ENCODE measurements at regions not wholly inside any gene's neighbourhood (a gene's known extent, or its start where the extent isn't known, plus 50 kb on each side); places are given as distances from the start of the nearest gene placed in this dataset.
"Not testable (repeated sequence)": the region's sequence is repeated elsewhere in the genome, so short reads cannot be mapped to it uniquely, and the experiment has no call there.

- H3K27me3 Mint-ChIP-seq = no peaks in the 10 kb centered on the region
- H3K9me3 Mint-ChIP-seq = no peaks in the 10 kb centered on the region
- DNase-seq = no peak
- H3K27ac Mint-ChIP-seq = no peak overlapping the region
- CTCF ChIA-PET = interaction anchor here (0.7 kb wide), 1 partner anchor 19 kb away, joined by 3 read pairs; no protein-coding TSS in a partner anchor
- H3K36me3 Mint-ChIP-seq (ENCODE audit: low read depth) = no peaks in the 10 kb centered on the region
- H3K4me3 Mint-ChIP-seq = no peak overlapping the region
- no peaks in the 10 kb centered on the region for H3K4me1 Mint-ChIP-seq
- POLR2A ChIA-PET = no interaction called here
These were observed 63.1 kb downstream of the MATN1 start for GRCh38 chr1:30660241-30660640.

DNA sequence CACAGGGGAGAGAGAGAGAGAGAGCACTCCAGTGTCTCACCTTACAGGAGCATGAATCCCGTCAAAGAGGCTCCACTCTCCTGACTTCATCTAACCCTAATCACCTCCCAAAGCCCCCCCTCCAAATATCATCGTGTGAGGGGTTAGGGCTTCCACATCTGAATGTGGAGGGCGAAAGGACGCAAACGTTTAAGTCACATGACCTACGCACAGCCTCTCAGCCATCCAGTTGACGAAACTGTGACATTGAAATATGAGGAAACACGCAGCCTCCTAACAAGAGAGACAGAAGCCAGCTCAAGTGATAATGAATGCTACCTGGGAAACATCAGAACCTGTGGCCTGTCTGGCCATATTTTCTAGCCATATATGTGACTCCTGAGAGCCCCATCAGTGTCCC is 63.7 kb downstream of the MATN1 start:
- H3K27me3 Mint-ChIP-seq = no peaks in the 10 kb centered on the region
- H3K4me1 Mint-ChIP-seq = no peaks in the 10 kb centered on the region
- no peak for DNase-seq
- H3K27ac Mint-ChIP-seq = no peak overlapping the region
- H3K9me3 Mint-ChIP-seq = no peaks in the 10 kb centered on the region
- POLR2A ChIA-PET = no interaction called here
- peaks cover 1% of the 10 kb centered on the region for H3K36me3 Mint-ChIP-seq (ENCODE audit: low read depth)
- CTCF ChIA-PET = no interaction called here
- no peak overlapping the region for H3K4me3 Mint-ChIP-seq

DNA sequence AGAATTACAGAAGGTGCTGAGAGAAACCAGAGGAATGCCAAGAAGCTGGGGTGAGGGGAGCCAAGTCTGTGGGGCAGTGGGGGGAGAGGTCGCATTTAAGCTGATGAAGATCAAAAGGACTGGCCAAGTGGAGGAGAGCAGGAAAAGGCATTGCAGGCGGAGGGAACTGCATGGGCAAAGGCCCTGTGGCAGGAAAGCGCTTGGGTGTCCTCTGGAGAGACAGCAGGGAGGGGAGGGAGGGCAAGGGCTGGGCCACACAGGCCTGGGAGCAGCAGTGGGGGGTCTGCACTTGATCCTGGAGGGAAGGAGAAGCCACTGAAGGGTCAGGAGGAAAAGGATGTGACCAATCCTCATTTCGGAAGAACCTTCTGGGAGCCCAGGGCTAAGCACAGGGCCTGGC is 65.0 kb downstream of the MATN1 start:
- CTCF ChIA-PET; H3K4me3 Mint-ChIP-seq; H3K36me3 Mint-ChIP-seq (ENCODE audit: low read depth); H3K27me3 Mint-ChIP-seq; DNase-seq; POLR2A ChIA-PET; H3K9me3 Mint-ChIP-seq; H3K4me1 Mint-ChIP-seq; H3K27ac Mint-ChIP-seq: not testable (repeated sequence)

- Mint-ChIP-seq H3K4me3 (no peak overlapping the region), H3K27ac (no peak overlapping the region), H3K9me3 (peaks cover 2% of the 10 kb centered on the region), H3K27me3 (no peaks in the 10 kb centered on the region), H3K4me1 (no peaks in the 10 kb centered on the region), H3K36me3 (ENCODE audit: low read depth) (peaks cover 1% of the 10 kb centered on the region)
- POLR2A ChIA-PET = no interaction called here
- no peak for DNase-seq
- CTCF ChIA-PET = no interaction called here
These were observed 65.4 kb downstream of the MATN1 start for GRCh38 chr1:30658014-30658336.

DNA sequence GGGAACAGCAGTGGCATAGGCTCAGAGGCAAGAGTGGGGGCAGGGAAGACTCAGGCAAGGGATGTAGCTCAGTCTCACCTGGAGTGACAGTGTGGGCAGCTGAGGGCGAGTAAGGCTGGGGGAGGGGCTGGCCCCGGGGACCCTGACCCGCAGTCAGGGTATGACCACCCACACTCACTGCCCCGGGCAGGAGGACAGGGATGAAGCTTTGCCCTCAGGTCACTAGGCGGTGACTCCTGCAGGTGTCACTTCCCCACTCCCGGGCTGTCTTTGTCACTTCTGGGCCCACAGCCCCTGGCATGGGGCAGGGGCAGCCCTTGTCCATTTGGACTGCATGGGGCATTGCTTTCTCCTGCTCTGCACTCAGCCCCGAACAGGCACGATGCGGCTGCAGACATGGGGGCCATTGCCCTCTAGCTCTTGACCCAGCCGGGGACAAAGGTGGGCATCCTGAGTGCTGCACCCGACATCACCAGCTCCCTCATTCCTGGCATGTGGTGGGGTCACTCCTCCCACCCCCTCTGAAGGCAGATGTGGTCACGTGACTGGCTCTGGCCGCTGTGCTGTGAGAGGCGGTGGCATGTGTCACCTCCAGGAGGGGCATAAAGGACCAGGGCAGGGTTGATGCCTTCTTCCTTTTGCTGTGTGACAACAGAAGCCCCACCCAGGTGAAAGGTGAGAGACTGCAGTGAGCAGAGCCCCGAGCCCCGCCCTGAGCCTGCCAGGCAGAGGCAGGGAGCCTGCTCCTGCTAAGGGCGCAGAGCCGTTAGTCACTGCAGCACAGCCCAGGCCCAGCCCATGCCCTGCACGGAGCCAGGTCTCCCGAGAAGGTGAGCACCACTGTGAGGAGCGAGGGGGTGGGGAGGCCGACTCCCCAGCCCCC is 66.0 kb downstream of the MATN1 start:
- no peaks in the 10 kb centered on the region for H3K27me3 Mint-ChIP-seq
- no peak overlapping the region for H3K4me3 Mint-ChIP-seq
- ChIA-PET CTCF (no interaction called here), POLR2A (no interaction called here)
- DNase-seq = no peak
- peaks cover 2% of the 10 kb centered on the region for H3K9me3 Mint-ChIP-seq
- H3K36me3 Mint-ChIP-seq (ENCODE audit: low read depth) = peaks cover 1% of the 10 kb centered on the region
- H3K4me1 Mint-ChIP-seq = no peaks in the 10 kb centered on the region
- H3K27ac Mint-ChIP-seq = no peak overlapping the region

GRCh38 chr1:30656171-30656940 is 67.0 kb downstream of the MATN1 start:
- Mint-ChIP-seq H3K9me3 (peaks cover 2% of the 10 kb centered on the region), H3K4me1 (no peaks in the 10 kb centered on the region), H3K27me3 (no peaks in the 10 kb centered on the region), H3K27ac (no peak overlapping the region), H3K36me3 (ENCODE audit: low read depth) (peaks cover 1% of the 10 kb centered on the region), H3K4me3 (no peak overlapping the region)
- ChIA-PET POLR2A (no interaction called here), CTCF (no interaction called here)
- no peak for DNase-seq

GRCh38 chr1:30655672-30656071 is 67.7 kb downstream of the MATN1 start:
- peaks cover 2% of the 10 kb centered on the region for H3K9me3 Mint-ChIP-seq
- no peak overlapping the region for H3K4me3 Mint-ChIP-seq
- CTCF ChIA-PET = no interaction called here
- H3K27me3 Mint-ChIP-seq = no peaks in the 10 kb centered on the region
- no peak for DNase-seq
- peaks cover 1% of the 10 kb centered on the region for H3K36me3 Mint-ChIP-seq (ENCODE audit: low read depth)
- H3K4me1 Mint-ChIP-seq = no peaks in the 10 kb centered on the region
- no peak overlapping the region for H3K27ac Mint-ChIP-seq
- POLR2A ChIA-PET = no interaction called here

GRCh38 chr1:30654188-30654587 is 69.2 kb downstream of the MATN1 start:
- peaks cover 2% of the 10 kb centered on the region for H3K9me3 Mint-ChIP-seq
- H3K27ac Mint-ChIP-seq = no peak overlapping the region
- peaks cover 1% of the 10 kb centered on the region for H3K36me3 Mint-ChIP-seq (ENCODE audit: low read depth)
- CTCF ChIA-PET = no interaction called here
- no peak for DNase-seq
- H3K4me1 Mint-ChIP-seq = peaks cover 3% of the 10 kb centered on the region
- H3K27me3 Mint-ChIP-seq = peaks cover 4% of the 10 kb centered on the region
- no peak overlapping the region for H3K4me3 Mint-ChIP-seq
- POLR2A ChIA-PET = no interaction called here

GRCh38 chr1:30652152-30652841 is 71.1 kb downstream of the MATN1 start:
- Mint-ChIP-seq H3K4me1 (peaks cover 3% of the 10 kb centered on the region), H3K27ac (no peak overlapping the region), H3K4me3 (no peak overlapping the region), H3K36me3 (ENCODE audit: low read depth) (peaks cover 1% of the 10 kb centered on the region), H3K9me3 (peaks cover 2% of the 10 kb centered on the region), H3K27me3 (peaks cover 4% of the 10 kb centered on the region)
- ChIA-PET CTCF (no interaction called here), POLR2A (no interaction called here)
- DNase-seq = no peak

DNA sequence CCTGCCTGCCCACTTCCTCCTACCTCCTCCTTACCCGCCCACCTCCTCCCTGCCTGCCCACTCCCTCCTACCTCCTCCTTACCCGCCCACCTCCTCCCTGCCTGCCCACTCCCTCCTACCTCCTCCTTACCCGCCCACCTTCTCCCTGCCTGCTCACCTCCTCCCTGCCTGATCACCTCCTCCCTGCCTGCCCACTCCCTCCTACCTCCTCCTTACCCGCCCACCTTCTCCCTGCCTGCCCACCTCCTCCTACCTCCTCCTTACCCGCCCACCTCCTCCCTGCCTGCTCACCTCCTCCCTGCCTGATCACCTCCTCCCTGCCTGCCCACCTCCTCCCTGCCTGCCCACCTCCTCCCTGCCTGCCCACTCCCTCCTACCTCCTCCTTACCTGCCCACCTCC is 72.0 kb downstream of the MATN1 start:
- H3K4me3 Mint-ChIP-seq; POLR2A ChIA-PET; H3K9me3 Mint-ChIP-seq; H3K27ac Mint-ChIP-seq; CTCF ChIA-PET; DNase-seq; H3K27me3 Mint-ChIP-seq; H3K4me1 Mint-ChIP-seq; H3K36me3 Mint-ChIP-seq (ENCODE audit: low read depth): not testable (repeated sequence)

DNA sequence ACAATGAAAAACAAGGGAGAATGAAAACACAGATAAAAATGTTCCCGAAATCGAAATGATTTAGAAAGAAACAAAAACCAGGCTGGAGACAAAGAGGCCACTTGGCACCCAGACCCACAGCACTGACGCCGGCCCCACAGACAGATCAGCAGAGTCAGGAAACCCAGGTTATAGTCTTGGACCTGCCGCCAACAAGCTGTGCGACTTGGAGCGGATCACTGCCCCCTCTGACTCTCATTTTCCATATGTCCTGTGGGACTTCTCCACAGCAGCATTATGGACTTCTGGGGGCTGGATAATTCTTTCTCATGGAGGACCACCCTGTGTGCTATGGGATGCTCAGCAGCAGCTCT is 72.4 kb downstream of the MATN1 start:
- no peak overlapping the region for H3K4me3 Mint-ChIP-seq
- no peak for DNase-seq
- POLR2A ChIA-PET = no interaction called here
- peaks cover 1% of the 10 kb centered on the region for H3K36me3 Mint-ChIP-seq (ENCODE audit: low read depth)
- peaks cover 2% of the 10 kb centered on the region for H3K9me3 Mint-ChIP-seq
- H3K27ac Mint-ChIP-seq = no peak overlapping the region
- H3K27me3 Mint-ChIP-seq = peaks cover 4% of the 10 kb centered on the region
- peaks cover 3% of the 10 kb centered on the region for H3K4me1 Mint-ChIP-seq
- CTCF ChIA-PET = no interaction called here

DNA sequence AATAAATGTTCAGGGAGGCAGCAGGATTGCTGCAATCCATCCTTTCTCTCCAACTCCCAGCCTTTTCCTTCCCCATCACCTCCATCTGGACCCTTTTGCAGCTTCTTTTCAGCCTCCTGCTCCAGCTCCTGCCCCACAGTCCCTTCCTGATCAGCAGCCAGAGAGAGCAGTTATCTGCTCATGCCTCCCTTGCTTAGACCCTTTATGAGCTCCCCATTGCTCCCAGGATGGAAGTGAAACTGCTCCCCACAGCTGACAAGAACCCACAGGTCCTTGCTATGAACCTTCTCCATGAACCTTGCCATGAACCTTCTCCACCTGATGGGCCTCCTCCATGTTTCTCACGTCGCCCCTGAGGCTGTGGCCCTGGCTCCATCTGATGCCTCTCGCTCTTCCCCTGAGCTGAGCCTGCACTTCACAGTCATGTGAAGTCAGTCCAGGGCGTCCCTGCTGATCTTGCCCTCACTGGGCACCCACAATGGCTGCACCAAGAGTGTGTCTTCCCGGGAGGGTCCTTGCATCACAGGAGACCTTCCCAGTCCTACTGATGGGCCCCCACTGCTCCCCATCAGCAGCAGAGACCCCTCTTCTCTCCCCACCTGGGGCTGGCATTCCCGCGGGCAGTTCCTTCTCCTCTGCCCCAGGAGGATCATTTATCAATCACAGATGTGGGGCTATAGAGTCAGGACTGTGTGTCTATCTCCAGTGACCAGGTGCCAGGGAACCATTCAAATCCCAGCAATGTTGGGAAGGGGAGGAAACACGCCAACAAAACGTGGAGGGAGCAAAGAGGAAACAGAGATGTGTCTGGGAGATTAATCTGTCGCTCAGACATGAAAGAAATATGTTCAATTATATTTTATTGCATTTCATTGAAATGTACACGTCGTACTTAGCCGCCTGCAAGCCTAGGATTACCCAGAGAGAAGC is 73.1 kb downstream of the MATN1 start:
- peaks cover 1% of the 10 kb centered on the region for H3K36me3 Mint-ChIP-seq (ENCODE audit: low read depth)
- peaks cover 4% of the 10 kb centered on the region for H3K27me3 Mint-ChIP-seq
- POLR2A ChIA-PET = no interaction called here
- no peak for DNase-seq
- CTCF ChIA-PET = interaction anchor here (1.7 kb wide), 1 partner anchor 11 kb away, joined by 5 read pairs; no protein-coding TSS in a partner anchor
- no peak overlapping the region for H3K27ac Mint-ChIP-seq
- peaks cover 2% of the 10 kb centered on the region for H3K9me3 Mint-ChIP-seq
- no peak overlapping the region for H3K4me3 Mint-ChIP-seq
- peaks cover 3% of the 10 kb centered on the region for H3K4me1 Mint-ChIP-seq
